H9 (cell line): ENCODE measurements at regions not wholly inside any gene's neighbourhood (a gene's known extent, or its start where the extent isn't known, plus 50 kb on each side); places are given as distances from the start of the nearest gene placed in this dataset.

ENCODE experiments used
- DNase-seq: peaks from one replicate; pipeline ENCODE4 v3.0.0-alpha.2; 2017
- H2AFZ ChIP-seq: one replicate; pipeline ENCODE4 v1.6.1; 2013; ENCODE audit warnings: mild to moderate bottlenecking, low read length, control low read depth, moderate library complexity
- H2AK5ac ChIP-seq: 2 replicates; pipeline ENCODE4 v1.6.1; 2013; ENCODE audit warnings: low read length, control low read depth, mixed read lengths; ENCODE audit not compliant: insufficient read length
- H2BK120ac ChIP-seq: one replicate; pipeline ENCODE4 v1.6.1; 2013; ENCODE audit warnings: low read depth, mild to moderate bottlenecking, low read length, control low read depth, inconsistent platforms; ENCODE audit not compliant: poor library complexity, severe bottlenecking
- H2BK12ac ChIP-seq: 2 replicates; pipeline ENCODE4 v1.6.1; 2013; ENCODE audit warnings: low read length, control low read depth, mixed read lengths, low read depth; ENCODE audit not compliant: insufficient read length
- H2BK15ac ChIP-seq: 2 replicates; pipeline ENCODE4 v1.6.1; 2013; ENCODE audit warnings: low read depth, low read length, control low read depth
- H2BK20ac ChIP-seq: one replicate; pipeline ENCODE4 v1.6.1; 2013; ENCODE audit warnings: low read depth, mild to moderate bottlenecking, low read length, control low read depth, inconsistent platforms; ENCODE audit not compliant: poor library complexity, severe bottlenecking
- H2BK5ac ChIP-seq: 2 replicates; pipeline ENCODE4 v1.6.1; 2013; ENCODE audit warnings: low read length, control low read depth, mixed read lengths; ENCODE audit not compliant: insufficient read length
- H3K14ac ChIP-seq: 2 replicates; pipeline ENCODE4 v1.6.1; 2013; ENCODE audit warnings: low read length, control low read depth; ENCODE audit not compliant: insufficient read depth
- H3K18ac ChIP-seq: 2 replicates; pipeline ENCODE4 v1.6.1; 2013; ENCODE audit warnings: low read depth, mild to moderate bottlenecking, mixed read lengths, low read length, control low read depth; ENCODE audit not compliant: insufficient read length
- H3K23ac ChIP-seq: 2 replicates; pipeline ENCODE4 v1.6.1; 2013; ENCODE audit warnings: low read length, control low read depth, mixed read lengths, low read depth; ENCODE audit not compliant: insufficient read length
- H3K23me2 ChIP-seq: 2 replicates; pipeline ENCODE4 v1.6.1; 2013; ENCODE audit warnings: low read depth, mild to moderate bottlenecking, mixed read lengths, low read length, control low read depth; ENCODE audit not compliant: insufficient read length, poor library complexity, severe bottlenecking
- H3K27ac ChIP-seq: 2 replicates; pipeline ENCODE4 v1.5.1; 2013; ENCODE audit warnings: low read length, control low read depth, mixed read lengths, low read depth; ENCODE audit not compliant: insufficient read length
- H3K27me3 ChIP-seq: 2 replicates; pipeline ENCODE4 v1.6.1; 2013; ENCODE audit warnings: low read length, control low read depth, inconsistent platforms; ENCODE audit not compliant: insufficient read depth
- H3K4ac ChIP-seq: 2 replicates; pipeline ENCODE4 v1.6.1; 2013; ENCODE audit warnings: low read depth, mild to moderate bottlenecking, control low read depth, inconsistent platforms, low read length, moderate library complexity
- H3K4me1 ChIP-seq: 2 replicates; pipeline ENCODE4 v1.6.1; 2013; ENCODE audit warnings: low read length, control low read depth, inconsistent platforms; ENCODE audit not compliant: insufficient read depth
- H3K4me2 ChIP-seq: 2 replicates; pipeline ENCODE4 v1.6.1; 2013; ENCODE audit warnings: low read length, control low read depth, mixed read lengths; ENCODE audit not compliant: insufficient read length, insufficient read depth
- H3K56ac ChIP-seq: 2 replicates; pipeline ENCODE4 v1.6.1; 2013; ENCODE audit warnings: low read depth, mild to moderate bottlenecking, mixed read lengths, low read length, control low read depth; ENCODE audit not compliant: insufficient read length
- H3K79me1 ChIP-seq: 2 replicates; pipeline ENCODE4 v1.6.1; 2013; ENCODE audit warnings: low read depth, mild to moderate bottlenecking, moderate library complexity, low read length, control low read depth, inconsistent platforms; ENCODE audit not compliant: insufficient read depth, poor library complexity, severe bottlenecking
- H3K79me2 ChIP-seq: 2 replicates; pipeline ENCODE4 v1.6.1; 2013; ENCODE audit warnings: low read length, control low read depth, inconsistent platforms; ENCODE audit not compliant: insufficient read depth
- H3K9ac ChIP-seq: 2 replicates; pipeline ENCODE4 v1.6.1; 2013; ENCODE audit warnings: low read length, control low read depth, mixed read lengths; ENCODE audit not compliant: insufficient read length; ENCODE audit errors: extremely low read depth
- H3K9me3 ChIP-seq: one replicate; pipeline ENCODE4 v1.6.1; 2013; ENCODE audit warnings: low read depth, low read length, inconsistent platforms; ENCODE audit not compliant: control insufficient read depth
- H3T11ph ChIP-seq: one replicate; pipeline ENCODE4 v1.6.1; 2013; ENCODE audit warnings: mild to moderate bottlenecking, low read length, control low read depth, inconsistent platforms
- H4K20me1 ChIP-seq: one replicate; pipeline ENCODE4 v1.6.1; 2013; ENCODE audit not compliant: control insufficient read depth, insufficient read length, insufficient read depth
- H4K5ac ChIP-seq: 2 replicates; pipeline ENCODE4 v1.6.1; 2013; ENCODE audit warnings: low read depth, mild to moderate bottlenecking, mixed read lengths, low read length, control low read depth; ENCODE audit not compliant: insufficient read length
- H4K8ac ChIP-seq: replicated peaks from 2 replicates; pipeline ENCODE4 v1.6.1; 2013; ENCODE audit warnings: low read length, control low read depth, mixed read lengths, low read depth; ENCODE audit not compliant: insufficient read length
- H4K91ac ChIP-seq: 2 replicates; pipeline ENCODE4 v1.6.1; 2013; ENCODE audit warnings: low read depth, mild to moderate bottlenecking, moderate library complexity, mixed read lengths, low read length, control low read depth; ENCODE audit not compliant: insufficient read length
- H3K27ac Mint-ChIP-seq, 3 experiments: 2 replicates in 2 of 3; 3 replicates in 1 of 3; pipeline ENCODE4 v1.8.0; 2020 to 2021; ENCODE audit warnings: mixed read lengths in 3 of 3, mild to moderate bottlenecking in 1 of 3, moderate library complexity in 1 of 3
- H3K27me3 Mint-ChIP-seq: 2 replicates; pipeline ENCODE4 v1.8.0; 2021; ENCODE audit warnings: low read depth, mild to moderate bottlenecking, moderate library complexity, mixed read lengths
- H3K36me3 Mint-ChIP-seq, 3 experiments: 2 replicates in 2 of 3; 3 replicates in 1 of 3; pipeline ENCODE4 v1.8.0; 2020 to 2021; ENCODE audit warnings: low read depth in 3 of 3, mixed read lengths in 3 of 3; ENCODE audit not compliant: insufficient read depth in 1 of 3
- H3K4me1 Mint-ChIP-seq, 2 experiments: 2 replicates each; pipeline ENCODE4 v1.8.0; 2020; ENCODE audit warnings: mixed read lengths in 2 of 2
- H3K4me3 Mint-ChIP-seq, 2 experiments: 2 replicates in 1 of 2; 3 replicates in 1 of 2; pipeline ENCODE4 v1.8.0; 2020 to 2021; ENCODE audit warnings: mild to moderate bottlenecking in 2 of 2, mixed read lengths in 2 of 2, moderate library complexity in 1 of 2
- H3K9me3 Mint-ChIP-seq, 2 experiments: 2 replicates in 1 of 2; 3 replicates in 1 of 2; pipeline ENCODE4 v1.8.0; 2020; ENCODE audit warnings: mild to moderate bottlenecking in 2 of 2, mixed read lengths in 2 of 2, moderate library complexity in 1 of 2
- CTCF ChIP-seq: fragments of 200-600 bp; sonication (generic); conservative IDR thresholded peaks from 3 replicates; pipeline ENCODE4 v1.8.0; 2021; ENCODE audit warnings: antibody characterized with exemption, mild to moderate bottlenecking
- WGBS: extraction: QIAGEN DNeasy Blood & Tissue Kit; methylation state at CpG from one replicate; pipeline ENCODE4 v1.1.7; 2013; ENCODE audit warnings: missing lambda C conversion rate, low lambda C conversion rate, mixed read lengths; ENCODE audit not compliant: insufficient read length; ENCODE audit errors: extremely low coverage; 5-methylcytosine and 5-hydroxymethylcytosine counted together

- Histone ChIP-seq H2BK20ac (no peak overlapping the region), H2AK5ac (no peak overlapping the region), H3K4me1 (no peaks in the 10 kb centered on the region), H3K14ac (no peak overlapping the region), H2AFZ (no peak overlapping the region), H3T11ph (no peak overlapping the region), H4K20me1 (no peaks in the 10 kb centered on the region), H4K8ac (no peak overlapping the region), H3K9ac (no peak overlapping the region), H2BK120ac (no peak overlapping the region), H3K23ac (no peak overlapping the region), H3K4ac (no peak overlapping the region), H3K79me2 (no peaks in the 10 kb centered on the region), H2BK5ac (no peak overlapping the region), H3K27me3 (no peaks in the 10 kb centered on the region), H3K79me1 (no peaks in the 10 kb centered on the region), H3K9me3 (no peaks in the 10 kb centered on the region), H3K4me2 (no peak overlapping the region), H3K27ac (no peak overlapping the region), H3K23me2 (no peaks in the 10 kb centered on the region), H2BK12ac (no peak overlapping the region), H3K56ac (no peak overlapping the region), H2BK15ac (no peak overlapping the region), H3K18ac (no peak overlapping the region), H4K5ac (no peak overlapping the region), H4K91ac (no peak overlapping the region)
- no peak overlapping the region for H3K4me3 Mint-ChIP-seq
- peak; percentile 18; the same call in 1 of the 3 replicates for TF ChIP-seq CTCF
- no peak overlapping the region for H3K27ac Mint-ChIP-seq
- no peaks in the 10 kb centered on the region for H3K9me3 Mint-ChIP-seq
- no peaks in the 10 kb centered on the region for H3K36me3 Mint-ChIP-seq
- no CpG with 5 or more reads among the region's 3 CpGs for WGBS
- H3K27me3 Mint-ChIP-seq: peaks cover 2% of the 10 kb centered on the region
- no peak for DNase-seq
- H3K4me1 Mint-ChIP-seq: peaks cover 3 to 4% of the 10 kb centered on the region in 2 experiments; a peak in 1 of 4 replicates
These were observed 61.1 kb upstream of the NMUR2 start for GRCh38 chr5:152466085-152466745.
